Stimulated activated naive CD8-positive, alpha-beta T cell treated with anti-CD3 and anti-CD28 coated beads, Interleukin-15, amount 100 ng/mL, for 72 hours (primary cell): ENCODE measurements at regions not wholly inside any gene's neighbourhood (a gene's known extent, or its start where the extent isn't known, plus 50 kb on each side); places are given as distances from the start of the nearest gene placed in this dataset.
"Not testable (repeated sequence)": the region's sequence is repeated elsewhere in the genome, so short reads cannot be mapped to it uniquely, and the experiment has no call there.

Experiments used
- ATAC-seq: fragments of 150-1000 bp; cut with Tn5 transposase; 2 replicates; pipeline ENCODE4 v1.10.0; 2021; ENCODE audit warnings: mild to moderate bottlenecking, moderate library complexity
- DNase-seq, 2 donors: peaks; one replicate each; pipeline ENCODE4 v3.0.0; 2021 to 2022
- H3K27ac Mint-ChIP-seq, 2 donors: one replicate each; pipeline ENCODE4 v1.8.0; 2022; ENCODE audit warnings: mild to moderate bottlenecking in 2 of 2, mixed read lengths in 2 of 2, moderate library complexity in 2 of 2
- H3K27me3 Mint-ChIP-seq: one replicate; pipeline ENCODE4 v1.8.0; 2022; ENCODE audit warnings: mixed read lengths
- H3K4me1 Mint-ChIP-seq: one replicate; pipeline ENCODE4 v1.8.0; 2022; ENCODE audit warnings: mild to moderate bottlenecking, mixed read lengths
- H3K4me3 Mint-ChIP-seq, 2 donors: one replicate each; pipeline ENCODE4 v1.8.0; 2022; ENCODE audit warnings: mild to moderate bottlenecking in 2 of 2, mixed read lengths in 2 of 2, moderate library complexity in 1 of 2
- H3K9me3 Mint-ChIP-seq, 2 donors: one replicate each; pipeline ENCODE4 v1.8.0; 2022; ENCODE audit warnings: mixed read lengths in 2 of 2

GRCh38 chr2:76697439-76697838 is 824.7 kb downstream of the LRRTM4 start:
- H3K4me3 Mint-ChIP-seq, H3K27me3 Mint-ChIP-seq, DNase-seq, H3K27ac Mint-ChIP-seq, ATAC-seq, H3K9me3 Mint-ChIP-seq, H3K4me1 Mint-ChIP-seq: not testable (repeated sequence)

GRCh38 chr2:76692908-76693307 is 829.3 kb downstream of the LRRTM4 start:
- ATAC-seq, result no peak
- DNase-seq, result no peak
- H3K4me1 Mint-ChIP-seq, result no peaks in the 10 kb centered on the region

DNA sequence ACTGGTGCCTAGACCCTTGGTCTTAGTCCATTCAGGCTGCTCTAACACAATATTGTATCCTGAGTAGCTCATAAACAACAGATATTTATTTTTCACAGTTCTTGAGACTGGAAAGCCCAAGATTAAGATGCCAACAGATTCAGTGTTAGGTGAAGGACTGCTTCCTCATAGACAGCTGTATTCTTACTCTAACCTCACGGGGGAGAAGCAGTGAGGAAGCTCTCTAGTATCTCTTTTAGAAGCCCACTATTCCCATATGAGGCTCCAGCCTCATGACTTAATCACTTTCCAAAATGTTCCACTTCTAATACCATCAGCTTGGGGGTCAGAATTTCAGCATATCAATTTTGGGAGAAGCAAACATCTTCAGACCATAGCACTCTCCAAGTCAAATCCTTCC is 833.4 kb downstream of the LRRTM4 start:
- Mint-ChIP-seq H3K4me3 (no peak overlapping the region), H3K27ac (no peak overlapping the region), H3K27me3 (no peaks in the 10 kb centered on the region), H3K4me1 (no peaks in the 10 kb centered on the region), H3K9me3 (peaks cover 0 to 7% of the 10 kb centered on the region in 2 donors)
- DNase-seq (no peak), ATAC-seq (no peak)

More at GRCh38 chr2:76692908-76693307, 829.3 kb downstream of the LRRTM4 start:
- Mint-ChIP-seq H3K27ac (no peak overlapping the region), H3K9me3 (peaks cover 0 to 5% of the 10 kb centered on the region in 2 donors), H3K27me3 (no peaks in the 10 kb centered on the region), H3K4me3 (no peak overlapping the region)

GRCh38 chr2:76687923-76688322 is 834.3 kb downstream of the LRRTM4 start:
- DNase-seq, result no peak
- Mint-ChIP-seq H3K9me3 (peaks cover 0 to 7% of the 10 kb centered on the region in 2 donors), H3K4me3 (no peak overlapping the region), H3K27me3 (no peaks in the 10 kb centered on the region), H3K4me1 (no peaks in the 10 kb centered on the region), H3K27ac (peak overlapping the region in 1 of 2 donors; percentile 25)
- no peak for ATAC-seq

- H3K9me3 Mint-ChIP-seq, result peaks cover 0 to 19% of the 10 kb centered on the region in 2 donors
- no peaks in the 10 kb centered on the region for H3K27me3 Mint-ChIP-seq
- no peak overlapping the region for H3K27ac Mint-ChIP-seq
- H3K4me3 Mint-ChIP-seq, result no peak overlapping the region
- DNase-seq (no peak), ATAC-seq (no peak)
- H3K4me1 Mint-ChIP-seq, result no peaks in the 10 kb centered on the region
Measured at GRCh38 chr2:76684756-76685155, 837.4 kb downstream of the LRRTM4 start.

GRCh38 chr2:76679025-76679396 is 843.2 kb downstream of the LRRTM4 start:
- ATAC-seq (no peak), DNase-seq (no peak)
- H3K9me3 Mint-ChIP-seq, result peaks cover 0 to 12% of the 10 kb centered on the region in 2 donors
- H3K4me1 Mint-ChIP-seq, result no peaks in the 10 kb centered on the region
- H3K27me3 Mint-ChIP-seq, result no peaks in the 10 kb centered on the region
- no peak overlapping the region for H3K27ac Mint-ChIP-seq
- H3K4me3 Mint-ChIP-seq, result no peak overlapping the region

DNA sequence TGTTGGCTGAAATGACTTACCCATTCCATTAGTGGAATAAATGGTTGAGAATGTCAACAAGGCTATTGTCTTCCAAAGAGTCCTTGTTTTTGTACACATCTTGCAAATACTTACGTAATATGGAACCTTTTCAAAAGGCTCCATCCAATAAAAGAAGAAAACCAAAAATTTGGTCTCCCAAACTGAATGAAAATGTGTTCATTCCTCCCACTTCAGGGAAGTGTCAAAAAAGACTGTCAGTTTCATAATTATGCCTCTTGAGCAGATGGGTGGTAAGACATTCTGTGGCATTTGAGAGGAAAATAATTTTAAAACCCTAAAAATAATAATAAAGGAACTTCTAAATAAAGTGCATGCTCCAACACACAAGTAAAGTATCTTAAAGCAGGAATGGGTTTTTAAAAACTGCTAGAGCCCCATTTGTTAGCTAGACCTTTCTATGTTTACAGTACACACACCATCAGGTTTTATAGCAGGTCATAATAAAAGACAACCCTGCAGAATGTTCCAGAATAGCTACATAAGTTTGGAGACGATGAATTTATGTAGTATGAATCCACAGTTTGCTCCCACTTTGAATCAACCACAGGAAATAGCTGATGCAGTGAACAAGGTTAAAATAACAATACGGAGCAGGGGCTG is 843.7 kb downstream of the LRRTM4 start:
- Mint-ChIP-seq H3K27me3 (no peaks in the 10 kb centered on the region), H3K27ac (no peak overlapping the region), H3K4me1 (no peaks in the 10 kb centered on the region), H3K4me3 (no peak overlapping the region), H3K9me3 (peaks cover 0 to 12% of the 10 kb centered on the region in 2 donors)
- no peak for DNase-seq
- no peak for ATAC-seq

DNA sequence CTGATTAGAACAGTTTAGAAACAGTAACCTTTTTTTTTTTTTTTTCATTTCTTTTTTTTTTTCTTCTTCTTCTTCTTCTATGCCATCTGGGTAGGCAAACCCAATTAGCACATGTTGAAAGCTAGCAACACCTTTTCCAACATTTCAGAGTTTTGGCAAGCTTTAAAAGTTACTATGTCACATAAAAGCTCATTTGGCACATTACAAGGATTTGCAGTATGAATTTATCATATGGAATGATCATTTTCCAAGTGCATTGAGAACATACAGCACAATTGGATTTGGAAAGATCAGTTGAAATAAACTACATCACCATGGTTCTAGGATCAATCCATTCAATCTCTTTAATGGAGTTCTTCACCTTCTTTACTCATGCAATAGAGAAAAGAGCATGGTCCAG is 847.0 kb downstream of the LRRTM4 start:
- Mint-ChIP-seq H3K4me1 (no peaks in the 10 kb centered on the region), H3K4me3 (no peak overlapping the region), H3K27me3 (no peaks in the 10 kb centered on the region), H3K9me3 (peaks cover 0 to 5% of the 10 kb centered on the region in 2 donors), H3K27ac (no peak overlapping the region)
- ATAC-seq, result no peak
- DNase-seq, result no peak

GRCh38 chr2:76672798-76673197 is 849.4 kb downstream of the LRRTM4 start:
- Mint-ChIP-seq H3K9me3 (peaks cover 0 to 5% of the 10 kb centered on the region in 2 donors), H3K4me3 (no peak overlapping the region), H3K27me3 (no peaks in the 10 kb centered on the region), H3K27ac (no peak overlapping the region), H3K4me1 (no peaks in the 10 kb centered on the region)
- ATAC-seq (no peak), DNase-seq (no peak)

DNA sequence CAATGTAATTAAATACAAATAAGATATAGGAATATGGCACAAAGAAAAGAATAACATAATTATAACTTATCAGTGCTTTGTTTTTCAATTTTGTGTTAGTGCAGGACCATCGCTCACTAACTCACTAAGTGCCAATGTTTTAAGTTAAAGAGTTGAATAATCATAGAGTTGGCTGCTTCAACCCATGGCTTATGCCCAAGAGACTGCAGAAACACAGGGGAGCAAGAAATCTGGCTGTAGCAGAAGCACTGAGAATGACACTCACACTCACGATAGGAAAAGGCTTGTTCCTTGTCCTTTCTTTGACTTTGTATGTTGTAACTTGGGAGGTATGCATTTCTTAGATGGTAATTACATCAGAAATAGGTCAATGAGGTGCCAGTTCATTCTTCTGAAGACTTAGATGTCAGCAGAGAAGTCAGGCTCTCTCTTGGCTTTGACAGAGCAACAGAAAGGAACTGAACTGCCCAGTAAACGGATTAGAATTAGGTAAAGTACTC is 852.2 kb downstream of the LRRTM4 start:
- no peak overlapping the region for H3K4me3 Mint-ChIP-seq
- DNase-seq (no peak), ATAC-seq (no peak)
- H3K27ac Mint-ChIP-seq, result no peak overlapping the region
- H3K9me3 Mint-ChIP-seq, result peaks cover 0 to 5% of the 10 kb centered on the region in 2 donors
- H3K27me3 Mint-ChIP-seq, result no peaks in the 10 kb centered on the region
- no peaks in the 10 kb centered on the region for H3K4me1 Mint-ChIP-seq

DNA sequence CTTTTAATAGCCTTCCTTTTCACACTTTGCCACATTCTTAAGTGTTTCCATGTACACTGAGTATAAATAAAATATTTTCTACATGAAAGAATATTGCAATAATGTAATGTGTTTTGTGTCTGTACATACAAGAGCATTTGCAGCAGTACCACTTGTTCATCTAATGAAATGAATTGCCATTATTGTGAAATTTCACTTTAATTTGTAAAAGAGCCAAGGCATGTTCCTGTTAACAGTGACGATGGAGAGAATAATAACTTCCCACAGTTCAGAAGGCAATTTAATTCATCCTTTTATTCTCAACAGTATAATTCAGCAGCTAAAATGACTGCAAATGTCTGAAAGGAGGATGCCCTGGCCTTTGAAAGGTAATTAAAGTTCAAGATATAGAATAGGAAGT is 853.9 kb downstream of the LRRTM4 start:
- Mint-ChIP-seq H3K27me3 (no peaks in the 10 kb centered on the region), H3K4me3 (no peak overlapping the region), H3K4me1 (no peaks in the 10 kb centered on the region), H3K9me3 (peaks cover 0 to 5% of the 10 kb centered on the region in 2 donors), H3K27ac (no peak overlapping the region)
- ATAC-seq, result no peak
- no peak for DNase-seq

DNA sequence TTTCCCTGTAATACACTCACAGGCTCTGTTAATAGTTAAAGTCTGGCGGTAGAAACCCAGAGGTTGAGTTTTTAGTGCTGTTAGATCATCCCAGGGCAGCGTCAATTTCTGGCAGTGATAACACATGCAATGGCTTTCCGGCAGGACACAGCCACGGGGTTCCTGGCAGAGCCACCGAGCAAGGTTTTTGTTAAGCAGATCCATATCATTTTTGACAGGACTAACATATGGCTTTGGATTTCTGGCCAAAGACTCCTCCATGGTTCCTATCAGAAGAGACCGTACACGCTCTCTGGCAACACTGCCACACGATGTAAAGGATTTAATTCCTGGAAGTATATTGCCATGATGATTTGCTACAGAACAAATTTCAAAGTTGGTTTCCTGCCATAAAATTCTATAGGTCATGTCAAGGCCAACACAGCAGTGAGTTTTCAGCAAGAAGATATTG is 854.3 kb downstream of the LRRTM4 start:
- DNase-seq (no peak), ATAC-seq (no peak)
- no peak overlapping the region for H3K27ac Mint-ChIP-seq
- H3K9me3 Mint-ChIP-seq, result peaks cover 0 to 4% of the 10 kb centered on the region in 2 donors
- no peaks in the 10 kb centered on the region for H3K4me1 Mint-ChIP-seq
- H3K27me3 Mint-ChIP-seq, result no peaks in the 10 kb centered on the region
- no peak overlapping the region for H3K4me3 Mint-ChIP-seq

GRCh38 chr2:76642129-76642528 is 880.0 kb downstream of the LRRTM4 start:
- H3K4me1 Mint-ChIP-seq, result no peaks in the 10 kb centered on the region

DNA sequence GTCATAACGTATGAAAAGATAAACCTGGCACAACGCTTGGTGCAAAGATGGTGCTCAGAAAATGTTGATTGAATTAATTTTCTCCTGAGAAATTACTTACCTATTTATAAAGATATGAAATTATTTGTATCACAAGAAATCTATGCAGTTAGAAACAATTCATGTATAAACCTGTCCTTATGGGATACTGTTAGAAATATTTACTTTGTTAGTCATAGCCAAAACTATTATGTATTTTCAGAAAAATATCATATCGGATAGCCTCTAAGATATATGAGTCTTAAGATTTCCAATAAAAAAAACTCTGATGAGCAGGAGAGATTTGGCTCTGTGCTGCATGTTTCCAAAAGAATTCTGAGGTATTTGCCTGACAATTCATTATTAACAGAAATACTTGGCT is 880.7 kb downstream of the LRRTM4 start:
- no peak for DNase-seq
- Mint-ChIP-seq H3K4me1 (no peaks in the 10 kb centered on the region), H3K9me3 (peaks cover 14 to 15% of the 10 kb centered on the region in 2 donors), H3K27ac (no peak overlapping the region), H3K27me3 (no peaks in the 10 kb centered on the region), H3K4me3 (no peak overlapping the region)
- no peak for ATAC-seq

More at GRCh38 chr2:76642129-76642528, 880.0 kb downstream of the LRRTM4 start:
- Mint-ChIP-seq H3K27me3 (no peaks in the 10 kb centered on the region), H3K27ac (no peak overlapping the region), H3K4me3 (no peak overlapping the region), H3K9me3 (peaks cover 14 to 15% of the 10 kb centered on the region in 2 donors)
- ATAC-seq (no peak), DNase-seq (no peak)

DNA sequence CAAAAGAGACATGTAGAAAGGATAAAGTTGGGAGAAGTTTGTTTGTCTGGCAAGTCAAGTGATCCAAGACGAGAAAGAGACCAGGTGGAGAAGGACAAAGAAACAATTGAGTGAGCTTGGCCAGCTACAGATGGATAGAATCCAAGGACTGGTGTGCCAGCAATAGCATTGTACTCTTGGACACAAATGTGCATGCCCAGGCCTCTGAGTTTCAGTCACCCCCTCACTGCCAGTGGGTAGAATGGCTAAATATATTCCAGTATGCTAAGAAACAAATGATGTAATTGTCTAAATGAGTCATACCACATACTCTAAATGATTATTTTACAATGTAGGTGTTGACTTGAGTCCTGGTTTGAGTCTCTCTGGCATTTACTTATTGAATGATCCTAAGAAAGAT is 881.3 kb downstream of the LRRTM4 start:
- Mint-ChIP-seq H3K4me1 (no peaks in the 10 kb centered on the region), H3K4me3 (no peak overlapping the region), H3K27ac (no peak overlapping the region), H3K9me3 (peaks cover 11% of the 10 kb centered on the region in 2 donors), H3K27me3 (no peaks in the 10 kb centered on the region)
- DNase-seq (no peak), ATAC-seq (no peak)

GRCh38 chr2:76639171-76639680 is 883.0 kb downstream of the LRRTM4 start:
- Mint-ChIP-seq H3K27ac (no peak overlapping the region), H3K4me1 (no peaks in the 10 kb centered on the region), H3K9me3 (peaks cover 2 to 14% of the 10 kb centered on the region in 2 donors), H3K4me3 (no peak overlapping the region), H3K27me3 (no peaks in the 10 kb centered on the region)
- DNase-seq (no peak), ATAC-seq (no peak)
